SK-N-SH treated with all-trans-retinoic acid at 6 μM for 48 hours (cell line): ENCODE measurements at regions not wholly inside any gene's neighbourhood (a gene's known extent, or its start where the extent isn't known, plus 50 kb on each side); places are given as distances from the start of the nearest gene placed in this dataset.

Experiments used
- ARNTL ChIP-seq: fragments of 450-650 bp; formaldehyde crosslinking; IDR thresholded peaks from 2 replicates; pipeline ENCODE4 v1.5.0; 2020; ENCODE audit warnings: low read depth, mild to moderate bottlenecking, moderate library complexity, borderline replicate concordance
- ESRRG ChIP-seq: fragments of 250-450 bp; sonication (Bioruptor Pico); IDR thresholded peaks from 2 replicates; pipeline ENCODE4 v1.6.1; 2021; ENCODE audit warnings: mild to moderate bottlenecking
- ISL1 ChIP-seq: fragments of 250-450 bp; sonication (Bioruptor Pico); IDR thresholded peaks from 2 replicates; pipeline ENCODE4 v2.1.2; 2022; ENCODE audit warnings: mild to moderate bottlenecking, moderate library complexity
- OSR1 ChIP-seq: fragments of 250-450 bp; sonication (Bioruptor Pico); IDR thresholded peaks from 2 replicates; pipeline ENCODE4 v1.8.0; 2022; ENCODE audit warnings: moderate library complexity, mild to moderate bottlenecking, inconsistent platforms
- ZC3H10 ChIP-seq: fragments of 250-450 bp; sonication (Bioruptor Pico); IDR thresholded peaks from 2 replicates; pipeline ENCODE4 v1.5.1; 2021; ENCODE audit warnings: mild to moderate bottlenecking, moderate library complexity
- ZFP3 ChIP-seq: fragments of 250-450 bp; sonication (Bioruptor Pico); IDR thresholded peaks from 2 replicates; pipeline ENCODE4 v1.5.0; 2020; ENCODE audit warnings: mild to moderate bottlenecking, moderate library complexity
- ZNF565 ChIP-seq: fragments of 450-650 bp; formaldehyde crosslinking; conservative IDR thresholded peaks from 2 replicates; pipeline ENCODE4 v1.5.0; 2020; ENCODE audit warnings: low read depth, mild to moderate bottlenecking, moderate library complexity
- TF ChIP-seq, protein P1 (sequence below): fragments of 250-450 bp; sonication (Bioruptor Pico); IDR thresholded peaks from 2 replicates; pipeline ENCODE4 v1.5.1; 2020; ENCODE audit warnings: low read depth, mild to moderate bottlenecking, moderate library complexity

DNA sequence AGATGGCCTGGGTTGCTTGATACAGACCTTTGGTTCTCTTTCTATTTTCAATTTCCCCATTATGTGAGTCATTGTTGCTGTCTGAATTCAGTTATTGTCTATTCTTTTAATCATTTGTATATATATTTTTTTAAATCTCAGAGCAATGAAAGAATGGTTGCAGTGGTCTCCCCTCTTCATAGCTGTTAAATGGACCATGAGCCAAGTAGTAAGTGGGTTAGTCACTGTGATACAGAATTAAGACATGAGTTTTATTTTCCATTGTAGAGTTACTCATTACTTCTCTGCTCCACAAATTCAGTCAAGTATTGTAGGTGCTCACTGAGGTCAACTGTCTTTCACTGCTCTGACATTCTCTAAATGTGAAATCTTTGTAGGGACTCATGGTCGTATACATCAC lies 174.6 kb upstream of the GRAMD2B start:
- TF ChIP-seq, protein P1, sequence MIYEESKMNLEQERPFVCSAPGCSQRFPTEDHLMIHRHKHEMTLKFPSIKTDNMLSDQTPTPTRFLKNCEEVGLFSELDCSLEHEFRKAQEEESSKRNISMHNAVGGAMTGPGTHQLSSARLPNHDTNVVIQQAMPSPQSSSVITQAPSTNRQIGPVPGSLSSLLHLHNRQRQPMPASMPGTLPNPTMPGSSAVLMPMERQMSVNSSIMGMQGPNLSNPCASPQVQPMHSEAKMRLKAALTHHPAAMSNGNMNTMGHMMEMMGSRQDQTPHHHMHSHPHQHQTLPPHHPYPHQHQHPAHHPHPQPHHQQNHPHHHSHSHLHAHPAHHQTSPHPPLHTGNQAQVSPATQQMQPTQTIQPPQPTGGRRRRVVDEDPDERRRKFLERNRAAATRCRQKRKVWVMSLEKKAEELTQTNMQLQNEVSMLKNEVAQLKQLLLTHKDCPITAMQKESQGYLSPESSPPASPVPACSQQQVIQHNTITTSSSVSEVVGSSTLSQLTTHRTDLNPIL (CRISPR knock-in tag): no peak
- TF ChIP-seq ESRRG (no peak), ARNTL (no peak), ZC3H10 (CRISPR knock-in tag) (no peak), ISL1 (CRISPR knock-in tag) (no peak), ZFP3 (CRISPR knock-in tag) (no peak), ZNF565 (CRISPR knock-in tag) (no peak), OSR1 (CRISPR knock-in tag) (no peak)
